HG03066 (cell line): ENCODE measurements at regions not wholly inside any gene's neighbourhood (a gene's known extent, or its start where the extent isn't known, plus 50 kb on each side); places are given as distances from the start of the nearest gene placed in this dataset.
"Not testable (repeated sequence)": the region's sequence is repeated elsewhere in the genome, so short reads cannot be mapped to it uniquely, and the experiment has no call there.

Experiments
- ATAC-seq: cut with Tn5 transposase; IDR thresholded peaks from one replicate; pipeline ENCODE4 v1.9.1; 2021; ENCODE audit warnings: low read depth; ENCODE audit not compliant: unreplicated experiment

- no peak for ATAC-seq
These were observed 315.4 kb downstream of the OXSM start for GRCh38 chr3:26105261-26105660.

DNA sequence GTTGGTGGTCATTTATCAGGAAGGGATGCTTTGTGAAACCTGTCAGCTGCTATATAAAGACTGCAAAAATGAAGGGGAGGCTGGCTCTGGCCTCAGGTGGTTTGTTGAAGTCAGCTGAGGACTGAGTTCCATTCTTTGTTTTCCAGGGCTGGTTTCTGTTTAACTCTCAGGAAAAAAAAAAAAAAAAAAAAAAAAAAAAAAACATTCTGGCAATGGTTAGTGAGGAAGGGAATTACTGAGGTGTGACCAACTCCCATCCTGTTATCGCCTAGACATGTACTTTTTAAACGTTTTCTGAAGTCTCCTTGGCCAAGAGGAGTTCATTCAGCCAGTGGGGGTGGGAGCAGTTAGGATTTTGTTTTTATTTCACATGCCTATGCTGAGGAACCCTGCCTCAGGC, 316.3 kb downstream of the OXSM start:
- no peak for ATAC-seq

GRCh38 chr3:26108846-26109489, 319.1 kb downstream of the OXSM start:
- ATAC-seq, result no peak

DNA sequence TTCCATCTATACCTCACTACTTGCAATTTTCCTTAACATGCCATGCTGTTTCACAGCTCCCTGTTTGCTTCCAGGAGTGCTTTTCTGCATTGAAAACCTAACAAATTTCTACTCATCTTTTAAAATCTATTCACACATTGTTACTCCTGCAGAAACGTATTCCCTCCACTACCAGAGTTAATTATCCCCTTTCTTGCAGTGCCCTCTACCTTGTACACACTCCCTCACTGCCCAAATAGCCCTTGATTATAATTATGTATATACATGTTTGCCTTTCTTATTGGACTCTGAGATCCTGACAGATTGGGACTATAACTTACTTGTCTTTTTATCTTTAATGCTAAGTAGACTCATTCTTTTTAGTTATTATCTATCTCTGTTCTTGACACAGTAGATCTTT, 325.0 kb downstream of the OXSM start:
- no peak for ATAC-seq

GRCh38 chr3:26118165-26118564, 328.3 kb downstream of the OXSM start:
- ATAC-seq, result peak; percentile 60

GRCh38 chr3:26132942-26133341, 343.1 kb downstream of the OXSM start:
- no peak for ATAC-seq

DNA sequence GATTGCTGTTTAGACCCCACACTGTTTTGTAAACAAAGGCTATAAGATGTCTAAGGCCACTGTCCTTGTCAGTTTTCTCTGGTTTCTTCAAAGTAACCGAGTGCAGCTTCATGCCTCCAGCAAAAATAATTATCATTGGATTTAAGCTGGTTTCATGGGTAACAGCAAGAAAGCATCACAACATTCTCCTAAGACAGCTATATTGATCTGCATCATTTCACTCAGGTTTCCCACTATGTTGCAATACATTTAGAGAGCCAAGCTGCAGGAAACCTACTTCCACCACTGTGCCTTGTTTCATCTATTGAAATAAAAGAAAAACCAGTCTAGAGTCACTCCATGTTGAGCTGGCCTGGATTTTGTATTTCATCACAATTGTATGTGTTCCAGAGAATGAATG, 351.4 kb downstream of the OXSM start:
- ATAC-seq, result no peak

DNA sequence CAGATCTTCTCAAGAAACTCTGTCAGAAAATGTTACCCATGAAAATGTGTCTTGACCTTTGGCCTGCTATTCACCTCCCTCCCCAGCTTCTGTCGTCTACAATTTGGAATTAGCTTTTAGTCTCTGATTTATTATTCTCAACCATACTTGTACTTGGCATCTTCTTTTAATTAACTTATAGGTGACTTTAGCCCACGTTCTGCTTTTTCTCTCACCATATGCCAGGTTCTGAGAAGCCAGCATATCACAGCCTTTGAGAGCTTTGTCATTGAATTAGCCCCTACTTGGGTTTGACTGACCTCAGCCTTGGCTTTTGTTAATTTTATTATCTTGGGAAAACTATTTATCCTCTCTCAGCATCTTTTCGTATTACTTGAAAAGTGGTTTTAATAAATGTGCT, 355.9 kb downstream of the OXSM start:
- ATAC-seq, result no peak

- not testable (repeated sequence) for ATAC-seq
These were observed 367.5 kb downstream of the OXSM start for GRCh38 chr3:26157428-26157827.

GRCh38 chr3:26171006-26171405, 381.1 kb downstream of the OXSM start:
- no peak for ATAC-seq

DNA sequence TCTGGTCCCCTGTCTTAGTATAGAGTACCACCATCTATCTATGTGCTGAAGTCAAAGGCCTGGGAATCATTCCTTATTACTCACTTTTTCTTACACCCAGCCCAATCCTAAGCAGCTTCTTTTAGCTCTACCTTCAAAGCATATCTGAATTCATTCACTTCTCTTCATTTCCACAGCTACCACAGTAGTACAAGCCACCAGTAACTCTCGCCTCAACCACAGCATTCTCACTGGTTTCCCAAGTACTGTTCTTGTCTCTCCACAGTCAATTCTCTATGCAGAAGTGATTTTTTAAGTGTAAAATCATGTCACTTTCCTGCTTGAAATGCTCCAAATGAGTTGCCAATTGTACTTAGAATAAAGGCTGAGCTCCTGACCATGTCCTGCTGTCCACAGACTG, 401.7 kb downstream of the OXSM start:
- ATAC-seq, result no peak

DNA sequence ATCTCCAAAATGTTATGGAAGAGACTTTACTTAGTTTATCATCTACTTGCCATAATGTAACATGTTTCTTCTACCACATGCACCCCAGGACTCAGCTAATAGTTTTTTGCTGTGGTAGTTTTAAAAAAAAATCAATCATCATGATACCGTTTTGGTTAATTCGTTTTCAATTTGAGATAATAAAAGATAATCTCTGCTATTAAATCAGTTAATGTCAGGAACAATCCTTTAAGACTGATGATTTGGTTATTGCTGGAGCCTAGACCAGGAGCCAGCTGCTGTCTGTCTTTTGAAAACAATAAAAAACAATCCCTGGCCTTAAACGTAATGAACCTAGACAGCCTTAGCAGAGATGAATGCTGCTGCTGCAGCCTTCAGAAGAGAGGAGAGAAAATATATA, 403.7 kb downstream of the OXSM start:
- ATAC-seq, result no peak

- no peak for ATAC-seq
These were observed 406.9 kb downstream of the OXSM start for GRCh38 chr3:26196781-26197180.

DNA sequence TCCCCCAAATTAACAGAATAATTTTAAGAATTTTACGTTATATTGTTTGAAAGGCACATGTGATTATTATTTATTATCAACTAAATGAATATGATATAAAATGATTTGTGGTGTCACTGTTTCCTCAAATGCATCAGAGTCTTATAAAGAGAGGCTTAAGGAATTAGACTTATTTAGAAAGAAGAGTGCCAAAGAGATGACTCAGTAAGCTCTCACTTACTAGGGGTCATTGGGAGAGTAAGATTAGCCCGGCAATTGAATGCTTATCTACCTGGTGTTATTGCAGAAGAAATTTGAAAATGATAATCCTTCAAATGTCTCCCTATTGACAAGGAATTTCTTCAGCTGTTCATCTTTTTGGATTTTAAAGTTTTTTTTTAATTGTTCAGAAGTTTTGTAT, 408.7 kb downstream of the OXSM start:
- ATAC-seq, result no peak

- ATAC-seq, result no peak
These were observed 412.3 kb downstream of the OXSM start for GRCh38 chr3:26202169-26202568.

DNA sequence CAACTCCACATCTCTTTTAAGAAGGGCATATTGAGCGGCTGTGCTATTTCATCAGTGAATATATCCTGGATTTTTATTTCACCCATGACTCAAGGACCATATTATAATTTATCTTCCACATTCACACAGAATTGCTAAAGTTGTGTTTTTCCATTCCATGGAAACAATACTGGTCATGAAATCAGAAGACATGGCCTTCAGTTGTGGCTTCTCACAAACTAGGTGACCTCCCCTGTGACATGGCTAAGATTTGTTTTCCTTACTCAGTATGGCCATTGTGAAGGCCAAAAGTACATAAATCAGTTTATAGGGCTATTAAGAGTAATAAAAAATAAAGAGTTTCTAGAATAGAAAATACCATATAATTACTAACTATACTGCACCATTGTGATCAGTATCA, 415.6 kb downstream of the OXSM start:
- no peak for ATAC-seq

- no peak for ATAC-seq
These were observed 414.4 kb upstream of the LRRC3B start for GRCh38 chr3:26208201-26208600.

DNA sequence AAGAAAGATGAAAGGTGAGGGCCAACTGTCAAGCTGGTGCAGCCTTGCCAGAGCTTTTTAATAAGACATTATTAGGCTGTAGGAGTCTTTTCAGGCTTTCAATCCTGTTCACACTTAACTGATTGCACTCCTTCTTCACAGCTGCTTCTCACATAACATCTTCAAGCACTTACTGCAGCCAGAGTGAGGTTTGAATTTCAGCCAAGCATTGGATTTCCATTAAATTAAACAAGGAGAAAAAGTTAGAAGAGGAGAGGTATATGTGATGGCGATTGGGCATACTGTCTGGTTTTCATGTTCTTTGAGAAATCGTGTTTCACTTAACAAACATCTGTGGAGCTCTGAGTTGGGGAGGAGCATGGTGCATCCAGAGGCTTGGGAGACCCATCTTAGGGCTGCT, 392.8 kb upstream of the LRRC3B start:
- ATAC-seq, result no peak

DNA sequence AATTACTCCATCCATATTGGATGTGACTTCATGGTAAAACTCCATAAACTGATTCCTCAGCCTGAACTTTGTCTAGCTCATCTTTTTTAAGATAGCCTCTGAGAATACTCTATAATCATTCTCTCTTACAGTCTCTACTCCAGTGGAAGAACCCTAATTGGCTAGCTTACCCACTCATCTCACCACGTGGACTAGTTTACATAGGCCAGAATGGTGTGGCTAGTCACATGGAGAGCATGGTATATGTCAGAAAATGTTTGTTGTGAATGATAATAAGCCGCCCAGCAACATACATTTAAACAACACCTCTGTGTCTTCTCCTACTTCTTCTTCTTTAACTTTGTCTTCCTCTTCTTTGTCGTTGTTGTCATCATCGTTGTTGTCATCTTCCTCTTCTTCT, 389.2 kb upstream of the LRRC3B start:
- ATAC-seq, result no peak

DNA sequence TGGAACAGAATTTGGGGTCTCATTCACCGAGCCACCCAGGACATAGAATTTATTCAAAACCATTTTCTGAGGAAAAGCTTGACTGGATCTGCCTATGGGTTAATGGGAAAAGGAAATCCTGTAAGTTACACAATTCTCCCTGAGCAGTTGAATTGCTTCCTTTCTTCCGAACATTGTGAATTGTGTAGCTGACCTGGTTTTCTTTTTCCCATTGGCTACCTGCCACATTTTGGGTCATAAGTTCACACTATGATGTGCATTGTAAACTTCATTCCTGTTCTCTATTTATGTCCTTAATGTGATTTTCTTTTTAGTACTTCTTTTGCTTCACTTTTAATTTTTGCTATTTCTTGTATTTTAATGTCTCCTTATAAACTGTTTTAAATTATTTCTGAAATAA, 386.0 kb upstream of the LRRC3B start:
- ATAC-seq, result no peak

DNA sequence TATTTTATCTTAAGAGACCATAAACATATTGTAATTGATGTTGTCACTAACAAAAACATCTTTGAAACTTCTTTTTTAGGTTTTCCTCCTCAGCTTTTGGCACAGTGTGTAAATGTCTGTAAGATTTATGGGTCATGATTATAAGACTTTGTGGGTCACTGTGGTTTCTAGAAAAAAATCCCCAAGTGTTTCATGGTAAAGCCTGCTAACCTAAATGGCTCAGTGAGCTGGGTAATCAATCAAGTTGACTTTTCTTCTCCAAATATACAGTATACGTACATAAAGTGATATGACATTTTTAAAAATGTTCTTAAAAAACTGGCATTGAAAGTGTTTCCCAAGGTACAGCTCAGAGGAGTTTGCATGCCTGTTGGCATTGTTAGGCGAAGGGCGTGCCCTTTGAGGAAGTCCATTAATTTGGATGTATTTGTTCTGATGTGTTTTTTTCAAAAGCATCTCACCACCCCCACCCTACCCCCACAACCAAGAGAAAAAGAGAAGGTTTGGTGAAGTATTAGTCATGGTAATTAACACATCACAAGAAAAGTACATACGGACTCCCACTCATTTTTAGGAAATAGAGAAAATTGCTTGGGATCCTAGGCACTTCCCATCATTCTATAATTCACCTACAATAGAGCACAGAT, 385.4 kb upstream of the LRRC3B start:
- no peak for ATAC-seq

DNA sequence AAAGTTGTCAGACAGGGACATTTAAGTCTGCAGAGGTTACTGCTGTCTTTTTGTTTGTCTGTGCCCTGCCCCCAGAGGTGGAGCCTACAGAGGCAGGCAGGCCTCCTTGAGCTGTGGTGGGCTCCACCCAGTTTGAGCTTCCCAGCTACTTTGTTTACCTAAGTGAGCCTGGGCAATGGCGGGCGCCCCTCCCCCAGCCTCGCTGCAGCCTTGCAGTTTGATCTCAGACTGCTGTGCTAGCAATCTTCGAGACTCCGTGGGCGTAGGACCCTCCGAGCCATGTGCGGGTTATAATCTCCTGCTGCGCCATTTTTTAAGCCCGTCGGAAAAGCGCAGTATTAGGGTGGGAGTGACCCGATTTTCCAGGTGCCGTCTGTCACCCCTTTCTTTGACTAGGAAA, 378.0 kb upstream of the LRRC3B start:
- ATAC-seq, result not testable (repeated sequence)

GRCh38 chr3:26245236-26245635, 377.3 kb upstream of the LRRC3B start:
- ATAC-seq, result no peak
